NCI-H2196 treated with DMSO at 0.1 percent for 48 hours (cell line): ENCODE measurements at regions not wholly inside any gene's neighbourhood (a gene's known extent, or its start where the extent isn't known, plus 50 kb on each side); places are given as distances from the start of the nearest gene placed in this dataset.

Experiments used
- DNase-seq: peaks from one replicate; lab custom pipeline; 2025; ENCODE audit not compliant: unreplicated experiment; lab: John Stamatoyannopoulos, UW

- DNase-seq: no peak
Measured at GRCh38 chr7:85525676-85526075, 338.8 kb upstream of the SEMA3D start.

GRCh38 chr7:85522070-85522469 lies 335.2 kb upstream of the SEMA3D start:
- DNase-seq: no peak

- no peak for DNase-seq
Measured at GRCh38 chr7:85521108-85521694, 334.3 kb upstream of the SEMA3D start.

- DNase-seq: no peak
Measured at GRCh38 chr7:85520175-85520574, 333.3 kb upstream of the SEMA3D start.

GRCh38 chr7:85516675-85517074 lies 329.8 kb upstream of the SEMA3D start:
- no peak for DNase-seq

- no peak for DNase-seq
Measured at GRCh38 chr7:85512790-85513189, 325.9 kb upstream of the SEMA3D start.

- no peak for DNase-seq
Measured at GRCh38 chr7:85510287-85510686, 323.4 kb upstream of the SEMA3D start.

- no peak for DNase-seq
Measured at GRCh38 chr7:85509476-85509875, 322.6 kb upstream of the SEMA3D start.

- no peak for DNase-seq
Measured at GRCh38 chr7:85508642-85509410, 322.0 kb upstream of the SEMA3D start.

GRCh38 chr7:85498031-85498430 lies 311.2 kb upstream of the SEMA3D start:
- no peak for DNase-seq

- no peak for DNase-seq
Measured at GRCh38 chr7:85489498-85489897, 302.6 kb upstream of the SEMA3D start.

- no peak for DNase-seq
Measured at GRCh38 chr7:85488406-85488805, 301.6 kb upstream of the SEMA3D start.

GRCh38 chr7:85483177-85483576 lies 296.3 kb upstream of the SEMA3D start:
- DNase-seq: no peak

GRCh38 chr7:85480666-85481065 lies 293.8 kb upstream of the SEMA3D start:
- DNase-seq: no peak

- no peak for DNase-seq
Measured at GRCh38 chr7:85479918-85480643, 293.2 kb upstream of the SEMA3D start.

- DNase-seq: no peak
Measured at GRCh38 chr7:85478530-85478929, 291.7 kb upstream of the SEMA3D start.

GRCh38 chr7:85475476-85475875 lies 288.6 kb upstream of the SEMA3D start:
- DNase-seq: no peak

- no peak for DNase-seq
Measured at GRCh38 chr7:85475071-85475470, 288.2 kb upstream of the SEMA3D start.

- DNase-seq: no peak
Measured at GRCh38 chr7:85474234-85474633, 287.4 kb upstream of the SEMA3D start.

- DNase-seq: no peak
Measured at GRCh38 chr7:85471740-85472139, 284.9 kb upstream of the SEMA3D start.

- no peak for DNase-seq
Measured at GRCh38 chr7:85471307-85471706, 284.5 kb upstream of the SEMA3D start.

- no peak for DNase-seq
Measured at GRCh38 chr7:85469446-85470010, 282.7 kb upstream of the SEMA3D start.
